ENCODE measurements at regions not wholly inside any gene's neighbourhood (a gene's known extent, or its start where the extent isn't known, plus 50 kb on each side); places are given as distances from the start of the nearest gene placed in this dataset.

DNA sequence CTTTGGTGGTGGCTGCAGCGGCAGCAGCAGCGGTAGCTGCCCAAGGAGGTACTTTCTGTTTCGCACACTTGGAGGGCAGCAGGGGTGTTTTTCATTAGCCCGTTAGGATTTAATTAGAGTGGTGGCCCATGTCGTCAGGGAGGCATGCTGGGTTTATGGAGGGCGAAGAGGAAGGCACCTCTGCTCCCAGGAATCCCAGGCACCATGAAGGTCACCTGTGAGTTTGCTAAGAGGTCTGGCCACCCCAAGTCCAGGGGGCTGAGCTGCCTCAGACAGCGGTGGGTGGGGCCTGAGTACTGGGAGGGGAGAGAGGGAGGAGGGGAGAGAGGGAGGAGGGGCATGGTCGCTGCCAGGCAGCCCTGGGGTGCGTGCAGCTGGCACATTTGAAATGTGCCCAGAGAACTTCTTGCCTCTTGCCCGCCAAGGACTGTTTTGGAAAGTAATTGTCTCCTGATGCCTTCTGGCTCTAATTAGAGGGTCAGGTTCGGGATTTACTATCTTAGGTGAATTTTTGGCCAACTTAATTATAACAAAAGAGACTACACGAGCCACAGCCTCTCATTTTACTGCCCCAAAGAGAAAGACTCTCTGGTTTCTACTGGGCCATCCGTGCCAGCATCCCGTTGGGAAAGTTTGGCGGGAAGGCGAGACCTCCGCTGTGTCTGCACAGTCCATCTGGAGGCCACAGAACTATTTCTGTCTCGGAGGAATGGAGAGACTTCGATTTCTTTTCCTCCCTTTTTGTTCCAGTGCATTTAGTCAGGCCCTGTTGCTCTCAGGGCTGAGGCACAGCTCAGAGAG lies 62.0 kb downstream of the GLI2 start:
- no peaks in the 10 kb centered on the region for H3K27me3 ChIP-seq
- no peak for DNase-seq (ENCODE audit: low read depth in 1 of 2, low spot score in 1 of 2)
- no peaks in the 10 kb centered on the region for H3K9me3 ChIP-seq (ENCODE audit: low read depth)
- TF ChIP-seq, protein P1, sequence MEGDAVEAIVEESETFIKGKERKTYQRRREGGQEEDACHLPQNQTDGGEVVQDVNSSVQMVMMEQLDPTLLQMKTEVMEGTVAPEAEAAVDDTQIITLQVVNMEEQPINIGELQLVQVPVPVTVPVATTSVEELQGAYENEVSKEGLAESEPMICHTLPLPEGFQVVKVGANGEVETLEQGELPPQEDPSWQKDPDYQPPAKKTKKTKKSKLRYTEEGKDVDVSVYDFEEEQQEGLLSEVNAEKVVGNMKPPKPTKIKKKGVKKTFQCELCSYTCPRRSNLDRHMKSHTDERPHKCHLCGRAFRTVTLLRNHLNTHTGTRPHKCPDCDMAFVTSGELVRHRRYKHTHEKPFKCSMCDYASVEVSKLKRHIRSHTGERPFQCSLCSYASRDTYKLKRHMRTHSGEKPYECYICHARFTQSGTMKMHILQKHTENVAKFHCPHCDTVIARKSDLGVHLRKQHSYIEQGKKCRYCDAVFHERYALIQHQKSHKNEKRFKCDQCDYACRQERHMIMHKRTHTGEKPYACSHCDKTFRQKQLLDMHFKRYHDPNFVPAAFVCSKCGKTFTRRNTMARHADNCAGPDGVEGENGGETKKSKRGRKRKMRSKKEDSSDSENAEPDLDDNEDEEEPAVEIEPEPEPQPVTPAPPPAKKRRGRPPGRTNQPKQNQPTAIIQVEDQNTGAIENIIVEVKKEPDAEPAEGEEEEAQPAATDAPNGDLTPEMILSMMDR (IDR thresholded peaks at IDR 0.05; ENCODE audit: low read depth, low read length): no peak
- H3K27ac ChIP-seq: no peak overlapping the region
- H3K36me3 ChIP-seq: no peaks in the 10 kb centered on the region
- peaks cover 16% of the 10 kb centered on the region for H3K4me1 ChIP-seq (ENCODE audit: low read depth)
- H3K4me3 ChIP-seq: no peak overlapping the region

DNA sequence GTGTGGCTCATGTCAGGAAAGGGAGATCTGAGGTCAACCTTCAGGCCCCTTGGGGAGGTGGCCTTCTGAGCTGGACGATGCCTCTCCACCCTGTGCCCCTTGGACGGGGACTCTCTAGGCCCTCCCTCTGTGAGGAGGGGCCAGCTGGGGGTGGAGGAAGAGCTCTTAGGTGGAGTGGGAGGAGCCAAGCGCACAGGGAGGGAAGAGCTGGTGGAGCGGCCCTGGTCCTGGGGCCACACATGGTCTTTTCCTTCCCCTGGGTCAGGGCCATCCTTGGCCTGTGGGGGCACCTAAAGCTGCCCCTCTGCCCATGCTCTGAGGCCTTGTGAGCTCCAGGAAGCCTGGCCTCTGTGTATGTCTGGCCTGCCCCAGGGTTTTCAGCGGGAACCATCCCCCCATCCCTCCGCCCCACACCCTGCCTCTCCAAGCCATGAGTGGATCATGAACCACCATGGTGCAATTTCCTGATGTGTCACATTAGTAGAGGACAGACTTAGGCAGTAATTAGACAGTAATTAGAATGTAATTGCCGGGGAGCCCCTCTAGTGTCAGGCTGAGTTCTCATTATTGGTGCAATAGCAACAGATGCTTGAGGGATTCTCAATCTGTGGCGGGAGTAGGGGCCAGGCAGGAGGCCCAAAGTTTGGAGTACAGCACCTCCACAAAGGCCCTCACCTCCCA lies 63.0 kb downstream of the GLI2 start:
- peak in 1 of 2 donors; percentile 33 for DNase-seq (ENCODE audit: low read depth in 1 of 2, low spot score in 1 of 2)
- TF ChIP-seq, protein P1 (IDR thresholded peaks at IDR 0.05; ENCODE audit: low read depth, low read length): no peak

DNA sequence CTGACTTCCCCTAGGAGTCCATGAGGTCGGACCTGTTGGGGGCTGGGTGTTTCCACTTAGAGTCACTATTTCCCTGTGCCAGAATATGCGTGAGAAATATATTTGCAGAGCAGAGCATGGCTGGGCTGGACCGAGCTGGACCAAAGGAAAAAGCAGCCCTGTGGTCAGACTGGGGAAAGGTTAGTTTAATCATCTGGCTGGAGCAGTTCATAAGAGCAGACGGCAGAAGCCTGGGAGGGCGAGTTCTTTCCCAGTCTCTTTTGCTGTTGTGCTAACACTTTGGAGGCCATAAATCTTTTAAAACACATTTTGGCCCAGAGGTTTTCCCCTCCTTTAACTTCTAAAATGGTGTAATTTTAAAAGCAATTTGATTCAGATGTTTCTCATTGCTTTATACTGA lies 66.5 kb downstream of the GLI2 start:
- Histone ChIP-seq H3K36me3 (no peaks in the 10 kb centered on the region), H3K27ac (no peak overlapping the region), H3K9me3 (ENCODE audit: low read depth) (no peaks in the 10 kb centered on the region), H3K4me1 (ENCODE audit: low read depth) (peaks cover 24% of the 10 kb centered on the region), H3K4me3 (no peak overlapping the region), H3K27me3 (no peaks in the 10 kb centered on the region)
- DNase-seq (ENCODE audit: low read depth in 1 of 2, low spot score in 1 of 2): no peak
- TF ChIP-seq, protein P1 (IDR thresholded peaks at IDR 0.05; ENCODE audit: low read depth, low read length): no peak

More for the DNA sequence above, 63.0 kb downstream of the GLI2 start:
- no peaks in the 10 kb centered on the region for H3K27me3 ChIP-seq
- H3K36me3 ChIP-seq: no peaks in the 10 kb centered on the region
- no peak overlapping the region for H3K4me3 ChIP-seq
- H3K9me3 ChIP-seq (ENCODE audit: low read depth): no peaks in the 10 kb centered on the region
- H3K27ac ChIP-seq: no peak overlapping the region
- H3K4me1 ChIP-seq (ENCODE audit: low read depth): peaks cover 19% of the 10 kb centered on the region

DNA sequence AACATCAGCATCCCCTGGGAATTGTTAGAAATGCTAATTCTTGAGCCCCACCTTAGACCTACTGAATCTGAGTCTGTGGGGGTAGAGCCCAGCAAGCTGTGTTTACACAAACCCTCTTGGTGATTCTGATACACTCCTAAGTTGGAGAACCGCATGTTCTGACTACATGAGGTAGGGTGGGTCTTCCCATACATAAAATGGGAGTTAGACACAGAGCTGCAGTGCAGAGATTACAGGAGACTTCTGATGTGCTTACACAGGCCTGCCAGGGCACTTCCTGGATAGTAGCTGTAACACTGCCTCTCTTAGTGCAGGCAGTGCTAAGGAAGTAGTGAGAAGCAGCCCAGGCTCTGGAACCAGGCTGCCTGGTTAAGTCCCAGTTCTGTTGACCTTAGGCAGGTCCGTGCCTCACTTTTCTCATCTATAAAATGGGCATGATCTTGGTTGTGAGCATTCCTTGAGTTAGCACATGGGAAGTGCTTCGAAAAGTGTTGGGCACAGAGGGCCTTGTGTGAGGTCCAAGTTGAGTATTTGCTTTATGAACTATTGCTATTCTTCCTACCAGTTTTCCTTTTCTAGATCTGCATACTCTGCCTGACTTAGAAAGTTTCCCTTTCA lies 67.3 kb downstream of the GLI2 start:
- Histone ChIP-seq H3K4me1 (ENCODE audit: low read depth) (peaks cover 15% of the 10 kb centered on the region), H3K27me3 (no peaks in the 10 kb centered on the region)
- TF ChIP-seq, protein P1 (IDR thresholded peaks at IDR 0.05; ENCODE audit: low read depth, low read length): no peak

DNA sequence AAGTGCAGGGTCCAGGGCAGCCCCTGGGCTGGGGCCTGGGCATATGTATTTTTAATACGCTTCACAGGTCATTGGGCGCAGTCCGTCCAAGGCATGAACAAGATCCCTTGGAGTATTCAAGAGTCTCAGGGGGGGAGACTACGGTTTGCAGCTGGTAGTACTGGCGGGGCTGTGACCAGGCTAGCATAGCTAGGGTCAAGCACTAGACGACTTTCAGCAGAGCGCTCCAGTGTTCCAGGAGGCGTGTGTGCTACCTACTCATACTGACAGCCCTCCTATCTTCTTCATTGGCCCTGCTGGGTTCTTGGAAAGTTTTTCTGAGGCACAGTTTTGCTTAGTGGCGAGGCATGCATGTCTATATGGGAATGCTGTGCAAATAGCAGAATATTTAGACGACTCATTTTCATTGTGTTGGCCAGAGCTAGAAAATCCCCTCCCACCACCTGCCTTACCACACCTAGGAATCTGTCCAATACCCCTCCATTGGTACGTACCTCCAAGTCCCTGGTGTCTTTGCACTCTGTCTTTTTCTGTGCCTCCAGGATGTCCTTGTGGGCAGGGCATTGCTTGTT lies 68.2 kb downstream of the GLI2 start:
- peak in 1 of 2 donors; percentile 31 for DNase-seq (ENCODE audit: low read depth in 1 of 2, low spot score in 1 of 2)
- H3K4me3 ChIP-seq: no peak overlapping the region
- H3K9me3 ChIP-seq (ENCODE audit: low read depth): no peaks in the 10 kb centered on the region
- TF ChIP-seq, protein P1 (IDR thresholded peaks at IDR 0.05; ENCODE audit: low read depth, low read length): no peak
- no peaks in the 10 kb centered on the region for H3K27me3 ChIP-seq
- H3K27ac ChIP-seq: peak overlapping the region; percentile 30
- H3K4me1 ChIP-seq (ENCODE audit: low read depth): peaks cover 9% of the 10 kb centered on the region
- H3K36me3 ChIP-seq: no peaks in the 10 kb centered on the region

More for the DNA sequence above, 67.3 kb downstream of the GLI2 start:
- no peaks in the 10 kb centered on the region for H3K9me3 ChIP-seq (ENCODE audit: low read depth)
- no peak overlapping the region for H3K4me3 ChIP-seq
- H3K36me3 ChIP-seq: no peaks in the 10 kb centered on the region
- no peak for DNase-seq (ENCODE audit: low read depth in 1 of 2, low spot score in 1 of 2)
- no peak overlapping the region for H3K27ac ChIP-seq

All from cardiac muscle cell (in vitro differentiated cells and primary cell).